ENCODE measurements at regions not wholly inside any gene's neighbourhood (a gene's known extent, or its start where the extent isn't known, plus 50 kb on each side); places are given as distances from the start of the nearest gene placed in this dataset.

DNA sequence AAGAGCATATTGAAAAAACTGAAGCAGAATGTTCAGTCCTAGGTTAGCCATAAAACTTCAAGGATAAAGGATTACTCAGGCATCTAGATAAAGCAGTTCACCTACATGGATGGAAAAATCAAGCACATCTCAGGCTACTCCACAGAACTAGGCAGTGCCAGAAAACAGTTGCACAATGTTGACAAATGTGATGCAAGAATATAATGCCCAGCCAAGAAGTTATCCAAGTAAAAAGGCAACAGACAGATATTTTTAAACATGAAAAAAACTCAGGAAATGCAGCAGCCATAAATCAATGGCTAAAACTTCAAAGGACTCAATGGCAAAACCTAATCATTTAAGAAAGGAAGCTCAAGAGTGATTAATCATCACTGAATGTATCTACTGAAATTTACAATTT, 456.0 kb upstream of the FAM241A start:
- Histone ChIP-seq H3K9me3 (replicated peaks; ENCODE audit: control insufficient read depth, insufficient read depth, low read length) (no peaks in the 10 kb centered on the region), H3K36me3 (ENCODE audit: control insufficient read depth in 2 of 2, insufficient read depth in 2 of 2, low read length in 1 of 2) (no peaks in the 10 kb centered on the region), H3K4me2 (ENCODE audit: control insufficient read depth, insufficient read depth) (no peak overlapping the region), H3K27me3 (replicated peaks in 1 of 2; ENCODE audit: control insufficient read depth in 2 of 2, insufficient read depth in 2 of 2, low read length in 1 of 2) (no peaks in the 10 kb centered on the region), H2AFZ (ENCODE audit: control insufficient read depth, low read depth, low read length) (no peak overlapping the region), H3K4me3 (no peak overlapping the region), H3K79me2 (ENCODE audit: control insufficient read depth, insufficient read depth, low read length) (no peaks in the 10 kb centered on the region), H3K9ac (ENCODE audit: control insufficient read depth, insufficient read depth, low read length) (no peak overlapping the region), H3K4me1 (ENCODE audit: control insufficient read depth, insufficient read depth, low read length) (no peaks in the 10 kb centered on the region), H3K27ac (ENCODE audit: control insufficient read depth, insufficient read depth) (no peak overlapping the region), H4K20me1 (ENCODE audit: control insufficient read depth, insufficient read depth) (no peaks in the 10 kb centered on the region)
- no TSS peak for BruUV-seq (replicated peaks)
- intact Hi-C loops (cut with micrococcal nuclease; ENCODE audit: unreplicated experiment) (no loop called here), in situ Hi-C loops (cut with MboI) (no loop called here)
- POLR2A ChIA-PET, result no interaction called here
- RAD21 ChIA-PET (ENCODE audit: unreplicated experiment), result no interaction called here
- FAIRE-seq (no peak), DNase-seq (ENCODE audit: low read depth, low spot score) (no peak), ATAC-seq (no peak)
- CTCF ChIA-PET, result interaction anchor here (0.6 kb wide), 1 partner anchor 799 kb away, joined by 3 read pairs; no protein-coding TSS in a partner anchor
- SMC1A ChIA-PET (ENCODE audit: uncharacterized antibody, unreplicated experiment), result no interaction called here
- TF ChIP-seq, protein P1, sequence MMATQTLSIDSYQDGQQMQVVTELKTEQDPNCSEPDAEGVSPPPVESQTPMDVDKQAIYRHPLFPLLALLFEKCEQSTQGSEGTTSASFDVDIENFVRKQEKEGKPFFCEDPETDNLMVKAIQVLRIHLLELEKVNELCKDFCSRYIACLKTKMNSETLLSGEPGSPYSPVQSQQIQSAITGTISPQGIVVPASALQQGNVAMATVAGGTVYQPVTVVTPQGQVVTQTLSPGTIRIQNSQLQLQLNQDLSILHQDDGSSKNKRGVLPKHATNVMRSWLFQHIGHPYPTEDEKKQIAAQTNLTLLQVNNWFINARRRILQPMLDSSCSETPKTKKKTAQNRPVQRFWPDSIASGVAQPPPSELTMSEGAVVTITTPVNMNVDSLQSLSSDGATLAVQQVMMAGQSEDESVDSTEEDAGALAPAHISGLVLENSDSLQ (IDR thresholded peaks at IDR 0.05), result no peak
- no peak for TF ChIP-seq SUZ12 (IDR thresholded peaks at IDR 0.05; ENCODE audit: unreplicated experiment)
- TF ChIP-seq, protein P2, sequence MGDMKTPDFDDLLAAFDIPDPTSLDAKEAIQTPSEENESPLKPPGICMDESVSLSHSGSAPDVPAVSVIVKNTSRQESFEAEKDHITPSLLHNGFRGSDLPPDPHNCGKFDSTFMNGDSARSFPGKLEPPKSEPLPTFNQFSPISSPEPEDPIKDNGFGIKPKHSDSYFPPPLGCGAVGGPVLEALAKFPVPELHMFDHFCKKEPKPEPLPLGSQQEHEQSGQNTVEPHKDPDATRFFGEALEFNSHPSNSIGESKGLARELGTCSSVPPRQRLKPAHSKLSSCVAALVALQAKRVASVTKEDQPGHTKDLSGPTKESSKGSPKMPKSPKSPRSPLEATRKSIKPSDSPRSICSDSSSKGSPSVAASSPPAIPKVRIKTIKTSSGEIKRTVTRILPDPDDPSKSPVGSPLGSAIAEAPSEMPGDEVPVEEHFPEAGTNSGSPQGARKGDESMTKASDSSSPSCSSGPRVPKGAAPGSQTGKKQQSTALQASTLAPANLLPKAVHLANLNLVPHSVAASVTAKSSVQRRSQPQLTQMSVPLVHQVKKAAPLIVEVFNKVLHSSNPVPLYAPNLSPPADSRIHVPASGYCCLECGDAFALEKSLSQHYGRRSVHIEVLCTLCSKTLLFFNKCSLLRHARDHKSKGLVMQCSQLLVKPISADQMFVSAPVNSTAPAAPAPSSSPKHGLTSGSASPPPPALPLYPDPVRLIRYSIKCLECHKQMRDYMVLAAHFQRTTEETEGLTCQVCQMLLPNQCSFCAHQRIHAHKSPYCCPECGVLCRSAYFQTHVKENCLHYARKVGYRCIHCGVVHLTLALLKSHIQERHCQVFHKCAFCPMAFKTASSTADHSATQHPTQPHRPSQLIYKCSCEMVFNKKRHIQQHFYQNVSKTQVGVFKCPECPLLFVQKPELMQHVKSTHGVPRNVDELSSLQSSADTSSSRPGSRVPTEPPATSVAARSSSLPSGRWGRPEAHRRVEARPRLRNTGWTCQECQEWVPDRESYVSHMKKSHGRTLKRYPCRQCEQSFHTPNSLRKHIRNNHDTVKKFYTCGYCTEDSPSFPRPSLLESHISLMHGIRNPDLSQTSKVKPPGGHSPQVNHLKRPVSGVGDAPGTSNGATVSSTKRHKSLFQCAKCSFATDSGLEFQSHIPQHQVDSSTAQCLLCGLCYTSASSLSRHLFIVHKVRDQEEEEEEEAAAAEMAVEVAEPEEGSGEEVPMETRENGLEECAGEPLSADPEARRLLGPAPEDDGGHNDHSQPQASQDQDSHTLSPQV (IDR thresholded peaks at IDR 0.05), result no peak
- no peak for TF ChIP-seq FOXM1 (IDR thresholded peaks at IDR 0.05; ENCODE audit: low read depth, low read length)
- TF ChIP-seq NR2F1 (conservative IDR thresholded peaks at IDR 0.05), result no peak
- no peak for TF ChIP-seq SKIL (IDR thresholded peaks at IDR 0.05; ENCODE audit: low read depth, poor library complexity, severe bottlenecking)
- TF ChIP-seq ZNF207 (IDR thresholded peaks at IDR 0.05; ENCODE audit: borderline replicate concordance), result no peak
- TF ChIP-seq MEF2A (IDR thresholded peaks at IDR 0.05; ENCODE audit: insufficient read depth, low read depth, low read length), result no peak
- no peak for TF ChIP-seq SMARCA5 (IDR thresholded peaks at IDR 0.05)
- no peak for TF ChIP-seq KDM1A (IDR thresholded peaks at IDR 0.05; ENCODE audit: borderline replicate concordance)
- no peak for TF ChIP-seq CEBPB (IDR thresholded peaks at IDR 0.05; ENCODE audit: borderline replicate concordance in 1 of 2, low read depth in 2 of 2, low read length in 2 of 2)
- TF ChIP-seq ZNF384 (IDR thresholded peaks at IDR 0.05; ENCODE audit: borderline replicate concordance, low read depth, low read length), result no peak
- TF ChIP-seq EP300 (IDR thresholded peaks at IDR 0.05; ENCODE audit: borderline replicate concordance in 1 of 2, control insufficient read depth in 1 of 2, low read depth in 2 of 2, low read length in 2 of 2), result no peak
- TF ChIP-seq RFX5 (IDR thresholded peaks at IDR 0.05; ENCODE audit: low read depth, low read length), result no peak
- no peak for TF ChIP-seq NFYB (IDR thresholded peaks at IDR 0.05; ENCODE audit: insufficient read depth, low read depth, low read length)
